ENCODE measurements at regions not wholly inside any gene's neighbourhood (a gene's known extent, or its start where the extent isn't known, plus 50 kb on each side); places are given as distances from the start of the nearest gene placed in this dataset.

DNA sequence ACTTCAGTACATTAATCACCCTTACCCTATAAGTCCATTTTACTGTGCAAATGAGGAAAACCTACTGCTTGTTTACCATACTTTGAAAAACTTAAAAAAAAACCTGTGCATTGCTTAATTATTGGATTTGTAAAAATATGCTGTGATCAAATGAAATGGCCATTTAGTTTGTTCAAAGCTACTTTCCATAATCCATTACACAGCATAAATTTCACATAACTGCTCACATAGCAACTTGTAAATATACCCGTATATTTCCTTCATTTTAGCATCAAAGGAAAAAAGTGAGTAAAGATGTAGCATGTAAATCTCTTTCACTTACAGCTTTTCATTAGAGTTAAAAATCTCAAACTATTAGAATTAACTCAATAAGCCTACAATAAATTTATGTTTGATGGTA is 415.1 kb downstream of the NR4A2 start:
- TF ChIP-seq JUND (IDR thresholded peaks at IDR 0.05), result no peak
- TF ChIP-seq, protein P1, sequence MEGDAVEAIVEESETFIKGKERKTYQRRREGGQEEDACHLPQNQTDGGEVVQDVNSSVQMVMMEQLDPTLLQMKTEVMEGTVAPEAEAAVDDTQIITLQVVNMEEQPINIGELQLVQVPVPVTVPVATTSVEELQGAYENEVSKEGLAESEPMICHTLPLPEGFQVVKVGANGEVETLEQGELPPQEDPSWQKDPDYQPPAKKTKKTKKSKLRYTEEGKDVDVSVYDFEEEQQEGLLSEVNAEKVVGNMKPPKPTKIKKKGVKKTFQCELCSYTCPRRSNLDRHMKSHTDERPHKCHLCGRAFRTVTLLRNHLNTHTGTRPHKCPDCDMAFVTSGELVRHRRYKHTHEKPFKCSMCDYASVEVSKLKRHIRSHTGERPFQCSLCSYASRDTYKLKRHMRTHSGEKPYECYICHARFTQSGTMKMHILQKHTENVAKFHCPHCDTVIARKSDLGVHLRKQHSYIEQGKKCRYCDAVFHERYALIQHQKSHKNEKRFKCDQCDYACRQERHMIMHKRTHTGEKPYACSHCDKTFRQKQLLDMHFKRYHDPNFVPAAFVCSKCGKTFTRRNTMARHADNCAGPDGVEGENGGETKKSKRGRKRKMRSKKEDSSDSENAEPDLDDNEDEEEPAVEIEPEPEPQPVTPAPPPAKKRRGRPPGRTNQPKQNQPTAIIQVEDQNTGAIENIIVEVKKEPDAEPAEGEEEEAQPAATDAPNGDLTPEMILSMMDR (IDR thresholded peaks at IDR 0.05), result no peak
- no peak for TF ChIP-seq RAD21 (IDR thresholded peaks at IDR 0.05; ENCODE audit: low read length)
